H9 (cell line): ENCODE measurements at regions not wholly inside any gene's neighbourhood (a gene's known extent, or its start where the extent isn't known, plus 50 kb on each side); places are given as distances from the start of the nearest gene placed in this dataset.

Source experiments
- DNase-seq: peaks from one replicate; pipeline ENCODE4 v3.0.0-alpha.2; 2017
- H2AFZ ChIP-seq: one replicate; pipeline ENCODE4 v1.6.1; 2013; ENCODE audit warnings: mild to moderate bottlenecking, low read length, control low read depth, moderate library complexity
- H2AK5ac ChIP-seq: 2 replicates; pipeline ENCODE4 v1.6.1; 2013; ENCODE audit warnings: low read length, control low read depth, mixed read lengths; ENCODE audit not compliant: insufficient read length
- H2BK120ac ChIP-seq: one replicate; pipeline ENCODE4 v1.6.1; 2013; ENCODE audit warnings: low read depth, mild to moderate bottlenecking, low read length, control low read depth, inconsistent platforms; ENCODE audit not compliant: poor library complexity, severe bottlenecking
- H2BK12ac ChIP-seq: 2 replicates; pipeline ENCODE4 v1.6.1; 2013; ENCODE audit warnings: low read length, control low read depth, mixed read lengths, low read depth; ENCODE audit not compliant: insufficient read length
- H2BK15ac ChIP-seq: 2 replicates; pipeline ENCODE4 v1.6.1; 2013; ENCODE audit warnings: low read depth, low read length, control low read depth
- H2BK20ac ChIP-seq: one replicate; pipeline ENCODE4 v1.6.1; 2013; ENCODE audit warnings: low read depth, mild to moderate bottlenecking, low read length, control low read depth, inconsistent platforms; ENCODE audit not compliant: poor library complexity, severe bottlenecking
- H2BK5ac ChIP-seq: 2 replicates; pipeline ENCODE4 v1.6.1; 2013; ENCODE audit warnings: low read length, control low read depth, mixed read lengths; ENCODE audit not compliant: insufficient read length
- H3K14ac ChIP-seq: 2 replicates; pipeline ENCODE4 v1.6.1; 2013; ENCODE audit warnings: low read length, control low read depth; ENCODE audit not compliant: insufficient read depth
- H3K18ac ChIP-seq: 2 replicates; pipeline ENCODE4 v1.6.1; 2013; ENCODE audit warnings: low read depth, mild to moderate bottlenecking, mixed read lengths, low read length, control low read depth; ENCODE audit not compliant: insufficient read length
- H3K23ac ChIP-seq: 2 replicates; pipeline ENCODE4 v1.6.1; 2013; ENCODE audit warnings: low read length, control low read depth, mixed read lengths, low read depth; ENCODE audit not compliant: insufficient read length
- H3K23me2 ChIP-seq: 2 replicates; pipeline ENCODE4 v1.6.1; 2013; ENCODE audit warnings: low read depth, mild to moderate bottlenecking, mixed read lengths, low read length, control low read depth; ENCODE audit not compliant: insufficient read length, poor library complexity, severe bottlenecking
- H3K27ac ChIP-seq: 2 replicates; pipeline ENCODE4 v1.5.1; 2013; ENCODE audit warnings: low read length, control low read depth, mixed read lengths, low read depth; ENCODE audit not compliant: insufficient read length
- H3K27me3 ChIP-seq: 2 replicates; pipeline ENCODE4 v1.6.1; 2013; ENCODE audit warnings: low read length, control low read depth, inconsistent platforms; ENCODE audit not compliant: insufficient read depth
- H3K4ac ChIP-seq: 2 replicates; pipeline ENCODE4 v1.6.1; 2013; ENCODE audit warnings: low read depth, mild to moderate bottlenecking, control low read depth, inconsistent platforms, low read length, moderate library complexity
- H3K4me1 ChIP-seq: 2 replicates; pipeline ENCODE4 v1.6.1; 2013; ENCODE audit warnings: low read length, control low read depth, inconsistent platforms; ENCODE audit not compliant: insufficient read depth
- H3K4me2 ChIP-seq: 2 replicates; pipeline ENCODE4 v1.6.1; 2013; ENCODE audit warnings: low read length, control low read depth, mixed read lengths; ENCODE audit not compliant: insufficient read length, insufficient read depth
- H3K56ac ChIP-seq: 2 replicates; pipeline ENCODE4 v1.6.1; 2013; ENCODE audit warnings: low read depth, mild to moderate bottlenecking, mixed read lengths, low read length, control low read depth; ENCODE audit not compliant: insufficient read length
- H3K79me1 ChIP-seq: 2 replicates; pipeline ENCODE4 v1.6.1; 2013; ENCODE audit warnings: low read depth, mild to moderate bottlenecking, moderate library complexity, low read length, control low read depth, inconsistent platforms; ENCODE audit not compliant: insufficient read depth, poor library complexity, severe bottlenecking
- H3K79me2 ChIP-seq: 2 replicates; pipeline ENCODE4 v1.6.1; 2013; ENCODE audit warnings: low read length, control low read depth, inconsistent platforms; ENCODE audit not compliant: insufficient read depth
- H3K9ac ChIP-seq: 2 replicates; pipeline ENCODE4 v1.6.1; 2013; ENCODE audit warnings: low read length, control low read depth, mixed read lengths; ENCODE audit not compliant: insufficient read length; ENCODE audit errors: extremely low read depth
- H3K9me3 ChIP-seq: one replicate; pipeline ENCODE4 v1.6.1; 2013; ENCODE audit warnings: low read depth, low read length, inconsistent platforms; ENCODE audit not compliant: control insufficient read depth
- H3T11ph ChIP-seq: one replicate; pipeline ENCODE4 v1.6.1; 2013; ENCODE audit warnings: mild to moderate bottlenecking, low read length, control low read depth, inconsistent platforms
- H4K20me1 ChIP-seq: one replicate; pipeline ENCODE4 v1.6.1; 2013; ENCODE audit not compliant: control insufficient read depth, insufficient read length, insufficient read depth
- H4K5ac ChIP-seq: 2 replicates; pipeline ENCODE4 v1.6.1; 2013; ENCODE audit warnings: low read depth, mild to moderate bottlenecking, mixed read lengths, low read length, control low read depth; ENCODE audit not compliant: insufficient read length
- H4K8ac ChIP-seq: replicated peaks from 2 replicates; pipeline ENCODE4 v1.6.1; 2013; ENCODE audit warnings: low read length, control low read depth, mixed read lengths, low read depth; ENCODE audit not compliant: insufficient read length
- H4K91ac ChIP-seq: 2 replicates; pipeline ENCODE4 v1.6.1; 2013; ENCODE audit warnings: low read depth, mild to moderate bottlenecking, moderate library complexity, mixed read lengths, low read length, control low read depth; ENCODE audit not compliant: insufficient read length
- H3K27ac Mint-ChIP-seq, 3 experiments: 2 replicates in 2 of 3; 3 replicates in 1 of 3; pipeline ENCODE4 v1.8.0; 2020 to 2021; ENCODE audit warnings: mixed read lengths in 3 of 3, mild to moderate bottlenecking in 1 of 3, moderate library complexity in 1 of 3
- H3K27me3 Mint-ChIP-seq: 2 replicates; pipeline ENCODE4 v1.8.0; 2021; ENCODE audit warnings: low read depth, mild to moderate bottlenecking, moderate library complexity, mixed read lengths
- H3K36me3 Mint-ChIP-seq, 3 experiments: 2 replicates in 2 of 3; 3 replicates in 1 of 3; pipeline ENCODE4 v1.8.0; 2020 to 2021; ENCODE audit warnings: low read depth in 3 of 3, mixed read lengths in 3 of 3; ENCODE audit not compliant: insufficient read depth in 1 of 3
- H3K4me1 Mint-ChIP-seq, 2 experiments: 2 replicates each; pipeline ENCODE4 v1.8.0; 2020; ENCODE audit warnings: mixed read lengths in 2 of 2
- H3K4me3 Mint-ChIP-seq, 2 experiments: 2 replicates in 1 of 2; 3 replicates in 1 of 2; pipeline ENCODE4 v1.8.0; 2020 to 2021; ENCODE audit warnings: mild to moderate bottlenecking in 2 of 2, mixed read lengths in 2 of 2, moderate library complexity in 1 of 2
- H3K9me3 Mint-ChIP-seq, 2 experiments: 2 replicates in 1 of 2; 3 replicates in 1 of 2; pipeline ENCODE4 v1.8.0; 2020; ENCODE audit warnings: mild to moderate bottlenecking in 2 of 2, mixed read lengths in 2 of 2, moderate library complexity in 1 of 2
- CTCF ChIP-seq: fragments of 200-600 bp; sonication (generic); conservative IDR thresholded peaks from 3 replicates; pipeline ENCODE4 v1.8.0; 2021; ENCODE audit warnings: antibody characterized with exemption, mild to moderate bottlenecking
- WGBS: extraction: QIAGEN DNeasy Blood & Tissue Kit; methylation state at CpG from one replicate; pipeline ENCODE4 v1.1.7; 2013; ENCODE audit warnings: missing lambda C conversion rate, low lambda C conversion rate, mixed read lengths; ENCODE audit not compliant: insufficient read length; ENCODE audit errors: extremely low coverage; 5-methylcytosine and 5-hydroxymethylcytosine counted together

GRCh38 chr6:154888421-154889295 is 106.5 kb upstream of the TIAM2 start:
- H3K9me3 Mint-ChIP-seq: no peaks in the 10 kb centered on the region
- Histone ChIP-seq H4K20me1 (no peaks in the 10 kb centered on the region), H3K4me2 (no peak overlapping the region), H3K23ac (no peak overlapping the region), H3K18ac (no peak overlapping the region), H3K79me1 (no peaks in the 10 kb centered on the region), H3K27ac (no peak overlapping the region), H2AK5ac (no peak overlapping the region), H4K8ac (no peak overlapping the region), H2BK15ac (no peak overlapping the region), H3K23me2 (no peaks in the 10 kb centered on the region), H2BK5ac (no peak overlapping the region), H3K4ac (no peak overlapping the region), H2BK120ac (no peak overlapping the region), H3K9ac (no peak overlapping the region), H4K5ac (no peak overlapping the region), H3K79me2 (no peaks in the 10 kb centered on the region), H2BK12ac (no peak overlapping the region), H2BK20ac (no peak overlapping the region), H3K56ac (no peak overlapping the region), H3K27me3 (no peaks in the 10 kb centered on the region), H3K9me3 (no peaks in the 10 kb centered on the region), H3K4me1 (no peaks in the 10 kb centered on the region), H4K91ac (no peak overlapping the region), H3K14ac (no peak overlapping the region), H3T11ph (no peak overlapping the region), H2AFZ (no peak overlapping the region)
- peaks cover 0 to 7% (median under 1%) of the 10 kb centered on the region in 3 experiments; a peak in 3 of 7 replicates for H3K36me3 Mint-ChIP-seq
- no peak overlapping the region for H3K4me3 Mint-ChIP-seq
- H3K27me3 Mint-ChIP-seq: no peaks in the 10 kb centered on the region
- no CpG with 5 or more reads among the region's 6 CpGs for WGBS
- no peak for DNase-seq
- no peak for TF ChIP-seq CTCF
- peaks cover 9 to 11% of the 10 kb centered on the region in 2 experiments for H3K4me1 Mint-ChIP-seq
- H3K27ac Mint-ChIP-seq: peak overlapping the region in 2 of 3 experiments; percentile 26 to 79; a peak in 2 of 7 replicates
